Activated naive CD4-positive, alpha-beta T cell treated with anti-CD3 and anti-CD28 coated beads for 36 hours (primary cell): ENCODE measurements at regions not wholly inside any gene's neighbourhood (a gene's known extent, or its start where the extent isn't known, plus 50 kb on each side); places are given as distances from the start of the nearest gene placed in this dataset.

Source experiments
- CTCF ChIA-PET: fragments of 350-600 bp; sonication (Branson Sonifier 250); formaldehyde crosslinking; loops from one replicate; lab custom pipeline; 2021; ENCODE audit warnings: antibody characterized with exemption; lab: Charles Lee
- DNase-seq: peaks from one replicate; pipeline ENCODE4 v3.0.0-alpha.2; 2020
- H3K27ac Mint-ChIP-seq: one replicate; pipeline ENCODE4 v1.8.0; 2021; ENCODE audit warnings: mild to moderate bottlenecking, mixed read lengths
- H3K27me3 Mint-ChIP-seq: one replicate; pipeline ENCODE4 v1.8.0; 2021; ENCODE audit warnings: low read depth, mixed read lengths
- H3K36me3 Mint-ChIP-seq: one replicate; pipeline ENCODE4 v1.8.0; 2021; ENCODE audit warnings: low read depth, mixed read lengths
- H3K4me1 Mint-ChIP-seq: one replicate; pipeline ENCODE4 v1.8.0; 2021; ENCODE audit warnings: low read depth, mixed read lengths
- H3K4me3 Mint-ChIP-seq: one replicate; pipeline ENCODE4 v1.8.0; 2021; ENCODE audit warnings: mild to moderate bottlenecking, moderate library complexity, mixed read lengths
- H3K9me3 Mint-ChIP-seq: one replicate; pipeline ENCODE4 v1.8.0; 2021; ENCODE audit warnings: mixed read lengths
- intact Hi-C: fragments of 100-400 bp; cut with micrococcal nuclease; formaldehyde crosslinking; loops from one replicate; pipeline ENCODE4 v1.15.1; 2023

DNA sequence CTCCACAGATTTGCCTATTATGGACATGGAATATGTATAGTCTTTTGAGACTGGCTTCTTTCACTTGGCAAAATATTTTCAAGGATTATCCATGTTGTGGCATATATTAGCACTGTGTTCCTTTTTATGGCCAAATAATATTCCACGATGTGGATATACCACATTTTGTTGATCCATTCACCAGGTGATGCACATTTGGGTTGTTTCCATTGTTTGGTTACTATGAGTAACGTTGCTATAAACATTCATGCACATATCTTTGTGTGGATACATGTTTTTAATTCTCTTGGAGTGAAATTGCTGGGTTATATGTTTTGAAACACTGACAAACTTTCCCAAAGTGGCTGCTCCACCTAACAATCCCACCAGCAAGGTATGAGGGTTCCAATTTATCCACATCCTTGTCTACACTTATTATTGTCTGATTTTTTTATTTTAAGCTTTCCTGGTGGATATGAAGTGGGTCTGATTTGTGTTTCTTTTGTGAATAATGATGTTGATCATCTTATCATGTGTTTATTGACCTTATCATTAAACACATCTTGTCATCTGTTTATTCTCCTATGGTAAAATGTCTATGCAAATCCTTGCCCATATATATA is 116.2 kb upstream of the FRMD6 start:
- no peaks in the 10 kb centered on the region for H3K4me1 Mint-ChIP-seq
- no peak for DNase-seq
- no peak overlapping the region for H3K4me3 Mint-ChIP-seq
- H3K27me3 Mint-ChIP-seq, result peaks cover 3% of the 10 kb centered on the region
- no peaks in the 10 kb centered on the region for H3K36me3 Mint-ChIP-seq
- CTCF ChIA-PET, result no interaction called here
- no peak overlapping the region for H3K27ac Mint-ChIP-seq
- H3K9me3 Mint-ChIP-seq, result no peaks in the 10 kb centered on the region
- intact Hi-C loops, result no loop called here

DNA sequence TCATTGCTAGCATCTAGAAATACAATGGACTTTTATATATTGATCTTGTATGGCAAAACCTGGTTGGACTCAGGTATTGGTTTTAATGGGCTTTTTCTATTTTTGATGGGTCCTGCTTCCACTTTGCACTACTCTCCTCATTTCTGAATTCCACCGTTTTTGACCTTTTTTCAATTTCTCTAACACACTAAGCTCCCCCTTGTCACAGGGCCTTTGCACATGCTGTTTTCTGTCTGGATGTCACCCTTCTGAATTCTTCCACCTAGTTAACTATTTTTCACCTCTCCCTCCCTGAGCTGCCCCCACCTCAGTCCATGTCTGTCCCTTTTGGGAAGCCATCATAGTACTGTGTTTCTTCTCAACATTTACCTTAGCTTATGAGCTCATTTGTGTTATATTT is 112.7 kb upstream of the FRMD6 start:
- no peak overlapping the region for H3K4me3 Mint-ChIP-seq
- no peaks in the 10 kb centered on the region for H3K4me1 Mint-ChIP-seq
- CTCF ChIA-PET, result no interaction called here
- intact Hi-C loops, result no loop called here
- DNase-seq, result no peak
- H3K27me3 Mint-ChIP-seq, result peaks cover 3% of the 10 kb centered on the region
- H3K36me3 Mint-ChIP-seq, result no peaks in the 10 kb centered on the region
- H3K27ac Mint-ChIP-seq, result no peak overlapping the region
- H3K9me3 Mint-ChIP-seq, result no peaks in the 10 kb centered on the region

DNA sequence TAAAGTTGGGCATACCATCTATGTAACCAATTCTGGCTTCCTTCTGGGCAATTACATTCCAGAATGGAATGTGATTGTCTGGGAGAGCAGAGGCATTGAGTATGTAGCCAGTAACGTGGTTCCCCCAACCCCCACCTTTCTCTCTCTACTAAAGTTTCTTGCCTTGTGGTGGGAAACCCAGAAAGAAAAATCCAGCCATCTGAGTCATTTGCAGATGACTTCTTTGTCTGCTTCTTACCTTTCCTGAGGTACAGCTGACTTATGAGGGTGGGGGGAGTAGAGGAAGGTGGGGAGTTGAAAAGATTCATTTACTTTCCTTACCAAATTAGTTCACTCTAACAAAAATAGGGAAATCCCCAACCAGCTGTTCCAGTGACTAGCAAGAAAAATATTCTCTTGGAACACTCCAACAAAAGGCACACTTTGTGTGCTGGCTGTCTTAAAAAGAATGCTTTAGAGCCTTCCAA is 112.1 kb upstream of the FRMD6 start:
- no peaks in the 10 kb centered on the region for H3K9me3 Mint-ChIP-seq
- no peaks in the 10 kb centered on the region for H3K4me1 Mint-ChIP-seq
- no peaks in the 10 kb centered on the region for H3K36me3 Mint-ChIP-seq
- H3K27ac Mint-ChIP-seq, result no peak overlapping the region
- H3K27me3 Mint-ChIP-seq, result peaks cover 3% of the 10 kb centered on the region
- intact Hi-C loops, result no loop called here
- no peak overlapping the region for H3K4me3 Mint-ChIP-seq
- DNase-seq, result no peak
- CTCF ChIA-PET, result no interaction called here

DNA sequence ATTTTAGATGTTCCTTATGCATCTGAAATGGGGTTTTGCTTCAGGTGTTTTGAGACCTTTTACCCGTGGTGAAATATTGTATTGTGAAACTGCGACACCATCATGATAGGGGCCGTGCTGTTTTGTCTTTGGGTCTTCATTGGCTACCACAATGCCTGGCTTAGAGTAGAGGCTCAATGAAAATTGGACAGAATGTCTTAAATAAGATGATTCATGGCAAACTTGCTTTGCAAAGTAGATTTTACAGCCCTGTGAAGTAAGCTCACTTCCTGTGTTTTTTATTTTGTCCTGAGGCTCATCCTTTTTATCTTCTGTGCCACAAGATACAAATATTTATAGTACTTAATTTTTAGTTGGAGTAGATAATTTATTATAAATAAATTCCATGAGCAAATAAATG is 111.3 kb upstream of the FRMD6 start:
- Mint-ChIP-seq H3K27ac (no peak overlapping the region), H3K4me1 (no peaks in the 10 kb centered on the region), H3K9me3 (no peaks in the 10 kb centered on the region), H3K27me3 (peaks cover 3% of the 10 kb centered on the region), H3K36me3 (no peaks in the 10 kb centered on the region), H3K4me3 (no peak overlapping the region)
- no peak for DNase-seq
- intact Hi-C loops, result no loop called here
- CTCF ChIA-PET, result no interaction called here

DNA sequence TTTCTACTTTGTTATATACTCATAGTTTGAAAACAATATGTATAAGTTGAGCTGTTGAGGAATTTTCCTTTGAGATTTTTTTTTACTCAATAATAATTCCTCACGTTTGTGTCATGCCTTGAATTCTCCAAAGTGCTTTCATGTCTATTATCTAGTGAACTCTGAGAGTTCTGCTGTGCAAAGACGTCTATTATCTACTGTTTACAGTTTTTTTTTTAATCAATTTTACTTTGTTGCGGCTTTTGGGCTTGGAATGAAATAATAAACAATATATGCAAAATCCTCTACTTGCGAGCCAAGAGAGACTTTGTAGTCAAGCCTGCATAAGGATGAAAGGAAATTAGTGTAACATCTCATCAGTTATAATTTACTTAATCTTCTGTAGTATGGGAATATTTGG is 107.2 kb upstream of the FRMD6 start:
- Mint-ChIP-seq H3K4me3 (no peak overlapping the region), H3K27ac (no peak overlapping the region), H3K36me3 (no peaks in the 10 kb centered on the region), H3K27me3 (peaks cover 3% of the 10 kb centered on the region), H3K4me1 (no peaks in the 10 kb centered on the region), H3K9me3 (no peaks in the 10 kb centered on the region)
- no peak for DNase-seq
- CTCF ChIA-PET, result interaction anchor here (1.5 kb wide), 1 partner anchor 232 kb away, joined by 6 read pairs; no protein-coding TSS in a partner anchor
- intact Hi-C loops, result no loop called here

DNA sequence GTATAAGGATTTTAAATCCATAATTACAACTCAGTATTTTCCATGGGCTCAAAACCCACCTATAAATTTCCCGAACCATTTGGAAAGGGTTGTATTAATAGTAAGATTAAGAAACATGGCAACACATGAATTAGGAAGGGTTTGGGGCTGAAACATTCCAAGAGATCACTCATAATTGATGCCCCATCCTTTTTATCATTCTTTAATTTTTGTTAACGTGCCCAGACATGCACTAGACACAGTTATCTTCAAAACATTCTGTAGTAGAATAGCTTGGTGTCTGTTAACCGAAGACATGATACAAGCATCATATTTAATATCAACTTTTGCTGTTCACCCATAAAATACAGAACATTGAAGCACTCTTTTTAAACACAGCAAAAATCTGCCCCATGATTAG is 106.8 kb upstream of the FRMD6 start:
- CTCF ChIA-PET, result interaction anchor here (1.5 kb wide), 1 partner anchor 232 kb away, joined by 6 read pairs; no protein-coding TSS in a partner anchor
- H3K4me1 Mint-ChIP-seq, result no peaks in the 10 kb centered on the region
- H3K27ac Mint-ChIP-seq, result no peak overlapping the region
- H3K9me3 Mint-ChIP-seq, result no peaks in the 10 kb centered on the region
- no peak overlapping the region for H3K4me3 Mint-ChIP-seq
- no peak for DNase-seq
- no peaks in the 10 kb centered on the region for H3K36me3 Mint-ChIP-seq
- peaks cover 3% of the 10 kb centered on the region for H3K27me3 Mint-ChIP-seq
- intact Hi-C loops, result no loop called here

DNA sequence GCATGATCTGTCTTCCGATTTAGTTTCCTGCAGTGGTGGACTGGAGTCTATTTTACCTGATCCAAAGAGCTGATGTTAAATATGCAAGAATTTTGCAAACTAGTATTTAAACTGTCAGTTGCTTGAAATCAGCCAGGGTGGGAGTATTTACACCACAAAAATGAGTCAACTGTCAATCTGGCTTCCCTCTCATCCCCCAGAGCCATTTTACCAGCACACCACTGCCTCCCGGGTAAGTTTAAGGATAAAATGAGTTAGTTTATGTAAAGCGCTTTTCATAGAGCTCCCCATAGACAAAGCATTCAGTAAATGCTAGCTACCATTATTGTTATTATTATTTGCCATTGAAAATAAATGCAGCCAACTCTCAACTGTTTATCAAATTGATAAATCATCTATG is 106.3 kb upstream of the FRMD6 start:
- Mint-ChIP-seq H3K4me3 (no peak overlapping the region), H3K27me3 (peaks cover 3% of the 10 kb centered on the region), H3K27ac (no peak overlapping the region), H3K9me3 (no peaks in the 10 kb centered on the region), H3K36me3 (no peaks in the 10 kb centered on the region), H3K4me1 (no peaks in the 10 kb centered on the region)
- intact Hi-C loops, result no loop called here
- DNase-seq, result no peak
- CTCF ChIA-PET, result interaction anchor here (1.5 kb wide), 1 partner anchor 231 kb away, joined by 6 read pairs; no protein-coding TSS in a partner anchor

DNA sequence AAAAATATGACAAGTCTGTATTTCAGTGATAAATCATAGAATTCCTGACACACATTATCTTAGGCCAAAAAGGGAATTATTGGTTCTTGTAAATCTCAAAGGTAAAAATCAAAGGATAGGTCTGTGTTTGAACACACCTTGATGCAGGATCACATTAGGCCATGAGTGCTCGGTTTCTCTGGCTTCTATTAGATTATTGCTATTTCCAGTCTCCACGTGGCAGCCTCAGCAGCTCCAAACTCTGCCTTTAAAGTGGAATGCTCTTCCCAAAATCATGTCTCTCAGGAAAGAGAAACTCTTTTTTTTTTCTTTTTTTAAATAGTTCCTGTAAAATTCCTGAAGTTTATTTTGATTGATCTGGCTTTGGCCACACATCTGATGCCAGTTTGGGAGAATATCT is 105.6 kb upstream of the FRMD6 start:
- intact Hi-C loops, result no loop called here
- CTCF ChIA-PET, result interaction anchor here (0.7 kb wide), 1 partner anchor 18 kb away, joined by 3 read pairs; no protein-coding TSS in a partner anchor
- peaks cover 3% of the 10 kb centered on the region for H3K27me3 Mint-ChIP-seq
- no peaks in the 10 kb centered on the region for H3K36me3 Mint-ChIP-seq
- H3K4me3 Mint-ChIP-seq, result no peak overlapping the region
- no peaks in the 10 kb centered on the region for H3K4me1 Mint-ChIP-seq
- no peaks in the 10 kb centered on the region for H3K9me3 Mint-ChIP-seq
- no peak for DNase-seq
- no peak overlapping the region for H3K27ac Mint-ChIP-seq

DNA sequence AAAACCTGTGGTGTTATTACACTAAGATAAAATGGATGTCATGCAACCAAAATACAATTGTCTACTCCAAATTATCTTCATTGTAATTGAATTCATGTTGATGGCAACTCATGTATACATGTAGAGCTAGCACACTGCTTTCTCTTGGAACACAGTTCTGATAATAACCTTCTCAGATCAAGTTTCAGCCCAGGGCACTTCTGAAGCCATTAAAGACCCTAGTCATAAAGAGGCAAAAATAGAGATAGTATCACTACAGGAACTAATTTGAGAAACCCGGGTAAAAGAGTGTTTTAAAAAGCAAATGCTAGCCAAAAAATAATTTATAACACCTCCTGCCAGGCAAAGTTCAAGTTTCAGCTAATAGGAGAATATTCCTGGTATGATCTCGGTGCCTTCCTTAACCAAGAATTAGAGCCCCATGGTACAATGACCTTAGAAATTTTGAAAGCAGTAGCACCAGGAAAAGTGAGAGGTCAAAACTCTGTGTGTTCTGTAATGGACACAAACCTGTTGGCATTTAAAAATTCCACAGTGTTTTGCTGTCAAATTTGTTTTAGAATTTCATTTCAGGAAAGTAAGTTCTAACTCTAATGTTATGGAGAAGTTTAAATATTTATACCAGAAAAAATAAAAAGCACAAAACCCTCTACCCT is 105.0 kb upstream of the FRMD6 start:
- Mint-ChIP-seq H3K4me3 (no peak overlapping the region), H3K4me1 (no peaks in the 10 kb centered on the region), H3K9me3 (no peaks in the 10 kb centered on the region), H3K27me3 (peaks cover 3% of the 10 kb centered on the region), H3K27ac (no peak overlapping the region), H3K36me3 (no peaks in the 10 kb centered on the region)
- CTCF ChIA-PET, result no interaction called here
- intact Hi-C loops, result no loop called here
- no peak for DNase-seq

DNA sequence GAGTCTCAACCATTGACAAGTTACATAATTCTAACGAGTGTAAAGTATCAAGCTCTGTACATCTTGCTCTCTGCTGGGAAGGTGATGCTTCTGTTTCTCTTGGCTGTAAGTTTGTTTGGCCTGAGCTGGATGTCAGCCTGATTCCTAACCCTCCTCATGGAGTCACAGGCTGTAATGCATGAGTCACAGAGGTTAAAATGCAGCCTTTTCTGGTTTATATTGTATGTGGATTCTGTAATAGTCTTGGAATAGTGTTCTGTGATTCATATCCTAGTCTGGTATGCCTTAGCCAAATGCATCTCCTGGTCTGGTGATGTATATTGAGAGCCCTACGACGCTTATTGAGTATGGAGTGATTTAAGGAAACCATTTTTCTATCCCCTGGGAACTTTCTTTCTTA is 104.5 kb upstream of the FRMD6 start:
- H3K4me3 Mint-ChIP-seq, result no peak overlapping the region
- DNase-seq, result no peak
- H3K9me3 Mint-ChIP-seq, result no peaks in the 10 kb centered on the region
- intact Hi-C loops, result no loop called here
- no peak overlapping the region for H3K27ac Mint-ChIP-seq
- H3K27me3 Mint-ChIP-seq, result peaks cover 3% of the 10 kb centered on the region
- CTCF ChIA-PET, result no interaction called here
- no peaks in the 10 kb centered on the region for H3K36me3 Mint-ChIP-seq
- H3K4me1 Mint-ChIP-seq, result no peaks in the 10 kb centered on the region

DNA sequence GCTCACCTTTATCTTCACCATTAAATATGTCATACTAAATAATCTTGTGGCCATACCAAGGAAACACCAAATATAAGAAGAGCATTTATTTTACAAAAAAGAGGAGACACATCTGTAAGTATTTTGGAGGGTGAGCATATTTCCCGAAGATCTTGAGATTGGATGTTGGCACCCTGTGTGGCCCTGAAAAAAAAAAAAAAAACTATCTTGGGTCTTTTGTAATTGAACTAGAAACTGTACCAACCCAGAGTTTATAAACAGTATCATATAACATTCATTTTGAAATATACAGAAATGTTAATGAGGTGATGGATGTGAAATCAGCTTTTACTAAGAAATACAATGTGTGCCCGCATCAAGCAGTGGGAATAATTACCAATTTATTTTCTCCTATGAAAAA is 104.0 kb upstream of the FRMD6 start:
- Mint-ChIP-seq H3K27ac (no peak overlapping the region), H3K9me3 (no peaks in the 10 kb centered on the region), H3K36me3 (no peaks in the 10 kb centered on the region), H3K4me1 (no peaks in the 10 kb centered on the region), H3K27me3 (peaks cover 3% of the 10 kb centered on the region), H3K4me3 (no peak overlapping the region)
- CTCF ChIA-PET, result no interaction called here
- intact Hi-C loops, result no loop called here
- no peak for DNase-seq

DNA sequence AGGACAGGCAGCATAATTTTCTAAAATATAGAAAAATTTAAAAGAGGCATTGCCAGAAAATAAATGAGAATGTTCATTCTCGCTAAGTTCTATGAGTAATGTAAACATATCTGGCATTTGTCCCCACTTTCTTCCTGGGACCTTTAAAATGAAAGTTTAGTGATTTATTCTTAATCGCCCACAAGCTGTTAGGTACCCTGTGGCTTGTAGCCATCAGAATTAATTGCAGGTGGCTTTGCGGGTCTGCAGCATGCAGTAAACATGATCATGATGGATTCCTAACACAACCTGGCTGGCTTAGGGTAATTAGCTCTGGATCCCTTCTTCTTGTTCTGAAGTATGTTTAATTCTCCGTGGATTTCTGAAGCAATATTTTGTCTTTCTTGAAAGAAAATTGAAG is 103.5 kb upstream of the FRMD6 start:
- H3K4me1 Mint-ChIP-seq, result no peaks in the 10 kb centered on the region
- CTCF ChIA-PET, result no interaction called here
- intact Hi-C loops, result no loop called here
- H3K27me3 Mint-ChIP-seq, result peaks cover 3% of the 10 kb centered on the region
- no peaks in the 10 kb centered on the region for H3K9me3 Mint-ChIP-seq
- H3K4me3 Mint-ChIP-seq, result no peak overlapping the region
- no peak for DNase-seq
- H3K27ac Mint-ChIP-seq, result no peak overlapping the region
- no peaks in the 10 kb centered on the region for H3K36me3 Mint-ChIP-seq

DNA sequence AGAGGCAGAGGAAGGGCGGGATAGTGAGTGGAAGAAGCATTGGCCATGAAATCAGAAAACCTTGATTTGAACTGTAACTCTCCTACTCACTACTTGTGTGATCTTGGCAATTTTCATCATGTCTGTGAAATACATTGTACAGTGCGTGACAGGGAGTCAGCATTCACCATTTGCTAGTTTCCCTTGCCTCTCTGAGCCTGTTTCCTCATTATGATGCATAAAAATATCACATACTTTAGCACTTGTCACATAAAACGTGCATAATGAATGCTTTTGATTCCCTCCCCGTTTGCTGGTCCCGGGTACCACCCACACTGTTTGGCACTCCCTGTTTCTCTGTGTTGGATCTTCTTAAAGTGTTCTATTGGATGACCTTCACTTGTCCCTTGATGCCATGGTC is 101.1 kb upstream of the FRMD6 start:
- no peaks in the 10 kb centered on the region for H3K36me3 Mint-ChIP-seq
- no peaks in the 10 kb centered on the region for H3K9me3 Mint-ChIP-seq
- DNase-seq, result no peak
- H3K4me1 Mint-ChIP-seq, result no peaks in the 10 kb centered on the region
- H3K27me3 Mint-ChIP-seq, result peaks cover 5% of the 10 kb centered on the region
- no peak overlapping the region for H3K27ac Mint-ChIP-seq
- no peak overlapping the region for H3K4me3 Mint-ChIP-seq
- CTCF ChIA-PET, result no interaction called here
- intact Hi-C loops, result loop anchor here (10.0 kb wide), 1 partner anchor 424 kb away; no protein-coding TSS in a partner anchor
